Esophagus (tissue), 2 donors: ENCODE measurements at regions not wholly inside any gene's neighbourhood (a gene's known extent, or its start where the extent isn't known, plus 50 kb on each side); places are given as distances from the start of the nearest gene placed in this dataset.

Source experiments
- H3K27ac ChIP-seq, 2 donors: one replicate each; pipeline ENCODE4 v1.5.1; 2013; ENCODE audit warnings: low read depth in 2 of 2, mild to moderate bottlenecking in 2 of 2, inconsistent platforms in 1 of 2, low read length in 1 of 2, moderate library complexity in 1 of 2
- H3K27me3 ChIP-seq, 2 donors: one replicate each; pipeline ENCODE4 v1.6.1; 2013; ENCODE audit warnings: low read length in 2 of 2, control low read depth in 1 of 2, mild to moderate bottlenecking in 1 of 2; ENCODE audit not compliant: insufficient read depth in 2 of 2, control insufficient read depth in 1 of 2
- H3K36me3 ChIP-seq, 2 donors: one replicate each; pipeline ENCODE4 v1.6.1; 2013; ENCODE audit warnings: low read length in 1 of 2; ENCODE audit not compliant: control insufficient read depth in 2 of 2, insufficient read depth in 2 of 2
- H3K4me1 ChIP-seq, 2 donors: one replicate each; pipeline ENCODE4 v1.6.1; 2013; ENCODE audit warnings: low read length in 1 of 2; ENCODE audit not compliant: control insufficient read depth in 2 of 2, insufficient read depth in 2 of 2
- H3K4me3 ChIP-seq, 2 donors: one replicate each; pipeline ENCODE4 v1.5.1; 2013; ENCODE audit warnings: low read length in 2 of 2, mild to moderate bottlenecking in 2 of 2, low read depth in 1 of 2, moderate library complexity in 1 of 2
- H3K9me3 ChIP-seq, 2 donors: one replicate each; pipeline ENCODE4 v1.6.1; 2013; ENCODE audit warnings: mild to moderate bottlenecking in 2 of 2, low read depth in 1 of 2, low read length in 1 of 2, moderate library complexity in 1 of 2; ENCODE audit not compliant: control insufficient read depth in 2 of 2, insufficient read depth in 1 of 2
- WGBS, 2 donors: extraction: QIAGEN DNeasy Blood & Tissue Kit; methylation state at CpG; one replicate each; pipeline ENCODE4 v1.1.7; 2013; 5-methylcytosine and 5-hydroxymethylcytosine counted together
- donor health status: healthy with polysubstance abuse.
- donor health status: Bipolar disorder and iron deficiency.

DNA sequence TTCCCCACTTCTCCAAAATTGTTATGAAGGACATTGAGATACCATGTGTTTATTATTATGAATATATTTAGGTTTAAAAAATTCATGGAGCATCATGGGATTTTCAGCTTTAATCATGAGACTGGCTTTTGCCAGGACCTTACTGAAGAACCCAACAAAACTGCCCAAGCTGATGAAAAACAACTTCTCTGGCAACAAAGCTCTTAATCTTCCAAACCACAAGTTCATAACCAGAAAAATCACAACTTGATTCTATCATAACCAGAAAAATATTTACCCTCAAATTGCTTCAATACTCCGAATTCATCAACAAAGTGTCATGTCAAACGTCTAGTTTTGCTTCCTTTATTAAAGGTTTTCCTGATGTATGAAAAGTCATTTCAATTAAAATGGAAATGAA, 971.8 kb upstream of the ACVR2A start:
- Histone ChIP-seq H3K9me3 (no peaks in the 10 kb centered on the region), H3K4me1 (peaks cover 0 to 2% of the 10 kb centered on the region in 2 donors), H3K27me3 (no peaks in the 10 kb centered on the region), H3K4me3 (no peak overlapping the region), H3K27ac (no peak overlapping the region), H3K36me3 (no peaks in the 10 kb centered on the region)
- WGBS, 2 donors, result 76 to 78% methylated on average over 2 of the region's 2 CpGs

DNA sequence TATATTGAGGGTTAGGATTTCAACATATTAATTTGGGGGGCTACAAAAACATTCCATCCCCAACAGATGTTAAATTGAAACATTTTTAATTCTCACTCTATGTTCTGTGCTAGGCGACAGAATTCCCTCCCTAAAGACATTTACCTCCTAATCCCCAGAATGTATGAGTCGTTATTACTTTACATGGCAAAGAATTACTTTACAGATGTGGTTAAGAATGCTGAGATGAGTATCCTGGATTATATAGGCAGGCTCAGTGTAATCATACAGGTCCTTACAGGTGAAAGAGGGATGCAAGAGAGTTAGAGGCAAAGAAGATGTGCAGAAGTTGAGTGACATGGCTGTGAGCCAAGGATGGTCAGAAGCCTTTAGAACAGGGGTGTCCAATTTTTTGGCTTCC, 974.1 kb upstream of the ACVR2A start:
- H3K36me3 ChIP-seq, result no peaks in the 10 kb centered on the region
- no peaks in the 10 kb centered on the region for H3K9me3 ChIP-seq
- 79 to 82% methylated on average over 2 of the region's 2 CpGs for WGBS, 2 donors
- no peak overlapping the region for H3K4me3 ChIP-seq
- H3K27ac ChIP-seq, result no peak overlapping the region
- no peaks in the 10 kb centered on the region for H3K27me3 ChIP-seq
- peaks cover 0 to 2% of the 10 kb centered on the region in 2 donors for H3K4me1 ChIP-seq

DNA sequence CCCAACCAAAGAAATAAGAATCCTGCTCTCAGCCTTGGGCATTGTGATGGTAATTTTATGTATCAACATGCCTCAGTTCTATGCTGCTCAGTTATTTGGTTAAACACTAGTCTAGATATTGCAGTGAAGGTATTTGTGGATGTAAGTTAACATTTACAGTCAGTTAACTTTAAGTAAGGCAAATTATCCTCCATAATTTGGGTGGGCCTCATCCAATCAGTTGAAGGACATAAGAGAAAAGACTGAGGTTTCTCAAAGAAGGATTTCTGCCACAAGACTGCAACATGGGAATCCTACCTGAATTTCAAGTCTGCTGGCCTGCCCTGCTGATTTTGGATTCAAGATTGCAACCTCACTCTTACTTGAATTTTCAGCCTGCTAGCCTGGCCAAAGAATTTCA, 975.5 kb upstream of the ACVR2A start:
- Histone ChIP-seq H3K27me3 (no peaks in the 10 kb centered on the region), H3K36me3 (no peaks in the 10 kb centered on the region), H3K4me1 (peaks cover 0 to under 1% of the 10 kb centered on the region in 2 donors), H3K4me3 (no peak overlapping the region), H3K27ac (no peak overlapping the region), H3K9me3 (no peaks in the 10 kb centered on the region)

DNA sequence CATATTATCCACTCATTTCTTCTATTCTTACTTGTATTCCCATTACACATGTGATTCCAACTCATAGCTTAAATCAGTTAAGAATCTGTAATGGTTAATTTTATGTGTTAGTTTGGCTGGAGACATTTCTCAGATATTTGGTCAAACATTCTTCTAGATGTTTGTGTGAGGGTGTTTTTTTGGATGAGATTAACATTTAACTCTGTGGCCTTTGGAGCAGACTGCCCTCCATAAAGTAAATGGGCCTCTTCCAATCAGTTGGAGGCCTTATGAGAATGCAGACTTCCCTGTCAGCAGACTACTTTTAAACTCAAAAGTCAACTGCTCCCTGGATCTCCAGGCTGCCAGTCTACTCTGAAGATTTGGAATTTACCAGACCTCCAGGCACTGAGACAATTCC, 976.8 kb upstream of the ACVR2A start:
- Histone ChIP-seq H3K4me3 (no peak overlapping the region), H3K9me3 (peaks cover 3 to 4% of the 10 kb centered on the region in 2 donors), H3K36me3 (no peaks in the 10 kb centered on the region), H3K4me1 (no peaks in the 10 kb centered on the region), H3K27ac (no peak overlapping the region), H3K27me3 (no peaks in the 10 kb centered on the region)

DNA sequence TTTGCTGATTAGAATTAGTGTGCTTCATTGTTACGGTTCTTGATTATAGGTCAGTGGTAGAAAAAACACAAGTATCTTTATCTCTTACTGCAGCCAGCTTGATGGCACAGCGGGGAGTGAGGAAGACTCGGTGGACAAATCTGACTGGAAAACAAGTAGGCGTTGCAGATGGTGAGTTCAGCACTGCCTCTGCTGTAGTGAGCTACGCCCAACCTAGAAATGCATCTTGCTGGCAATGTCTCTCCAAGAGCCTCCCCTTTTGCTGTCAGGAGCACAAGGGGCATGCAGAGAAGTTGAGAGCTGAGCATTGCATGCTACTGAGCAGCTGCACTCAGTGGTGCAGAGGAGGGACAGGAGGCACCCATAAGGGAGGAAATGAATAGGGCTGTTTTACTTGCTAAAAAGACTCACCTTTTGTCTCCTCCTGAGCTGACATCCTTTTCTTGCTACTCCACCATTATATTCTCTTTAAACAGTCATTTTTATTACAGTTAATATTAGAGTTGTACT, 977.3 kb upstream of the ACVR2A start:
- H3K27ac ChIP-seq, result no peak overlapping the region
- no peaks in the 10 kb centered on the region for H3K36me3 ChIP-seq
- no peaks in the 10 kb centered on the region for H3K27me3 ChIP-seq
- WGBS, 2 donors, result 84 to 96% methylated on average over 5 of the region's 5 CpGs
- H3K9me3 ChIP-seq, result peaks cover 3 to 4% of the 10 kb centered on the region in 2 donors
- no peaks in the 10 kb centered on the region for H3K4me1 ChIP-seq
- no peak overlapping the region for H3K4me3 ChIP-seq

DNA sequence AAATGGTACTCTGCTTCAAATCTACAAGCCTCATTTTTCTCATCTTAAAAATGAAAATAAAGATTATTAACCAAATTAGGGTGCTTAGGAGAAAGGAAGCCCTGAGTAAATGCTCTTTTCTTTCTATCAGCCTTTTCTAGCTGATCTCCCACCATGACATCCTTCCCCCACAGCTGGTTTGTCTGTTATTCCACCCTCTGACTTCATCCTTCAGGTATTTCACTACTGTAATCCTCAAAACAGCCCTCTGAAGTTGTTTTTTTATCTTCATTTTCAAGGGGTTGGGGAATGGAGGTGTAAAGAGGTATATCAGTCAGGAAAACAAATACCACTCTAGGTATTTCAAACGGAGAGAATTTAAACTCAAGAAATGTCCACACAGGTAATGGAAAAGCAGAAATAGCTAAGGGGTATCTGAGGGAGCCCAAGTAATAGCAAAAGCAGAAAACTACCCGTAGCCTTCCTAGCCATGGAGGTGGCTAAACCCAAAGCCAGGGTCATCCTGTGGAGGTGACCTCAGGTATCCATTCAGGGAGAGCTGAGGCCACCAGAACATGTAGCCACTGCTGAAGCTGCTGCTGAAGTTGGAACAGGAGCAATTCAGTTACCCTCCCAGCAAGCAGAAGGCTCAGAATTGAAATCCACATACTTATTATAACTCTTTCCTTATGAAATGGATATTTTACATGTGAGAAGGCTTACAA, 990.9 kb upstream of the ACVR2A start:
- Histone ChIP-seq H3K27me3 (no peaks in the 10 kb centered on the region), H3K4me3 (no peak overlapping the region), H3K36me3 (no peaks in the 10 kb centered on the region), H3K4me1 (no peaks in the 10 kb centered on the region), H3K27ac (no peak overlapping the region), H3K9me3 (no peaks in the 10 kb centered on the region)
- 75 to 85% methylated on average over 2 of the region's 2 CpGs for WGBS, 2 donors

DNA sequence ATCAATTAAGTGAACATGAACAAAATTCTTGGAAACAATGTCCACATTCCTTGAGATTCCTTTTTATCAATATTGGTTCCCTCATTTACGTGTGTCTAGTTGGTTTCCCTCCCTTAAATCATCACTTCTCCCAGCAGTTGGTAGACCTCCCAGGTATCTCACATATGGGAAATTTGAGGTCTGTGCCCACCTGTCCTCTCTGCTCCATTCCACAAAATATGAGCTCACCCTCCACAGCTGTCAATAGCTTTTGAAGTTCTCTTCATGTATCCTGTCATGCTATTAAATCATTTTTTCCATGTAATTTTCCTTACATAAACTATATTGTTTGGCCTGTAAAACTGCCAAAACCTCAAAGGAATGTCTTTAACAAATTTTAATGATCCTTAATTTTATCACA, 992.2 kb upstream of the ACVR2A start:
- 77 to 80% methylated on average over 1 of the region's 1 CpG for WGBS, 2 donors
- no peak overlapping the region for H3K27ac ChIP-seq
- H3K4me1 ChIP-seq, result no peaks in the 10 kb centered on the region
- H3K36me3 ChIP-seq, result no peaks in the 10 kb centered on the region
- H3K4me3 ChIP-seq, result no peak overlapping the region
- no peaks in the 10 kb centered on the region for H3K27me3 ChIP-seq
- no peaks in the 10 kb centered on the region for H3K9me3 ChIP-seq

DNA sequence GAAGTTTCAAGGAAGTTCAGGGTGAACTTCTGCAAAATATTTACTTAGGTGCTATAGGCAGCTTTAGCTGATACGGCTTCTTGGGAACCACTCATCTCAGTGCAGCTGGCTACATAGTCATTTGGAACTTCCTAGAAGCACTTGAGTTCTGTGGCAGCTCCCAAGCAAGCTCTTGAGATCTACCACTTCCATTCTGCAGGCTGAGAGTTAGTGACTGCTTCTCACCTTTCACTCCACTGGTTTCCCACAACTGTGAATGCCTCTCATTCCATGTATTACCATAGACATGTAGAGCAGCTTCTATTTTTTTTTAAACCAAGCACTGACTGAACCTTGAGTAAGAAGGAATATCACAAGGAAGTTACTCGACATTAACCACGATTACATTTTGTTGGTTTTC, 994.1 kb upstream of the ACVR2A start:
- H3K4me1 ChIP-seq, result no peaks in the 10 kb centered on the region
- no peak overlapping the region for H3K4me3 ChIP-seq
- no peaks in the 10 kb centered on the region for H3K9me3 ChIP-seq
- H3K27ac ChIP-seq, result no peak overlapping the region
- H3K27me3 ChIP-seq, result no peaks in the 10 kb centered on the region
- 84 to 92% methylated on average over 3 of the region's 3 CpGs for WGBS, 2 donors
- no peaks in the 10 kb centered on the region for H3K36me3 ChIP-seq

DNA sequence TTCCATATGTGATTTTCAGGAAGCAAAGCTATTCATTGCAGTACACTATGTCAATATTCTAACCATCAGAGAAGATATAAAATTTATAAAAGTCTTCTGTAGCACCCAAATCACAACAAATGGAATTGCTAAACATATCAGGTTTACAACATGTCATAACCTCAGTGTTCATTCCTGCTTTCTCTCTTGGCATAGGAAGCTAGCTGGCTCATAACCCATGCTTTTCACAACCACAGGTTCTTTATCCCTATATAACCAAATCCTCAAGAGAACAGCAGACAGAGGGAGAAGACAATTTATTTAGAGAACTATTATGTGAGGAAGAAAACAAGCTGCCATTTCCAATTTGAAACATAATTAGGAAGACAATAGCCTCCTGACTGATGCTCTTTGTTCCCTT, 997.0 kb upstream of the ACVR2A start:
- no peak overlapping the region for H3K27ac ChIP-seq

DNA sequence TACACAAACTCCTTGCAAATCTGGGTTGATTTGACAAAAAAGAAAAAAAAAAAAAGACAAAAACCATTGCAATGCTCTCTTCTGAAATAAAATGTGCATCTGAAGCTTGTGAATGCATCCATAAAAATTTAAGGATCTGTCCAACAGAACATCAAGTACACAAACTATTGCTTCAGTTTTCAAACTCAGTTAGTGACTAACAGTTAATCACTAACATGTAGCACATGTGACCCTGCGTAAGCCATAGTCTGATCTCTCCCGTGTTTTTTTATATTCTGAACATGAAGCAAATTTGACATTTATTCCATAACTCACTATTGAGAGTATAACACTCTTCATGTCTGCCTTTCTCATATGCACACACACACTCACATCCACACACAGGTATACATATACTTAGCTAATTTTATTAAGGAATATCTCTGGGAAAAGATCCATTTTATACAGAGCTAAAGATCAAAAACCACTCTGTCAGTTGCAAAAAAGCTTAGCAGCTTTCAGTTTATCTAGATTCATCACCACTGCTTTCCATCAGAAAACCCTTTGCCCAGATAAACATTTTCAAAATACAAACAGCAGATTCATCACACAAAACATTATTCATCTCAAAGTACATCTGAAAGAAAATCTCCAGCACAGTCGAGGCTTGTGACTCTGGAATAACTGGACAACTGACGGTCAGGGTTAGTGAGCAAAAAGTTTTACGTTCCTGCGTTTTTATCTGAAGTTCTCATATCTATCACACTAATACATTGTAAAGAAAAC, 1000.4 kb upstream of the ACVR2A start:
- no peak overlapping the region for H3K4me3 ChIP-seq
- no peaks in the 10 kb centered on the region for H3K4me1 ChIP-seq
- H3K36me3 ChIP-seq, result no peaks in the 10 kb centered on the region
- no peaks in the 10 kb centered on the region for H3K27me3 ChIP-seq
- H3K27ac ChIP-seq, result no peak overlapping the region
- H3K9me3 ChIP-seq, result no peaks in the 10 kb centered on the region
- WGBS, 2 donors, result 76 to 81% methylated on average over 6 of the region's 6 CpGs

More for the DNA sequence above, 997.0 kb upstream of the ACVR2A start:
- no peaks in the 10 kb centered on the region for H3K9me3 ChIP-seq
- no peaks in the 10 kb centered on the region for H3K27me3 ChIP-seq
- H3K4me1 ChIP-seq, result no peaks in the 10 kb centered on the region
- H3K4me3 ChIP-seq, result no peak overlapping the region
- H3K36me3 ChIP-seq, result no peaks in the 10 kb centered on the region
